Progenitor cell of endocrine pancreas (in vitro differentiated cells): ENCODE measurements at regions not wholly inside any gene's neighbourhood (a gene's known extent, or its start where the extent isn't known, plus 50 kb on each side); places are given as distances from the start of the nearest gene placed in this dataset.

Experiments used
- DNase-seq: peaks from one replicate; pipeline ENCODE4 v3.0.0; 2021; ENCODE audit warnings: low spot score; ENCODE audit not compliant: unreplicated experiment
- H3K27ac Mint-ChIP-seq: 2 replicates; pipeline ENCODE4 v1.8.0; 2021; ENCODE audit warnings: mild to moderate bottlenecking, moderate library complexity, mixed read lengths
- H3K27me3 Mint-ChIP-seq: 2 replicates; pipeline ENCODE4 v1.8.0; 2021; ENCODE audit warnings: mixed read lengths
- H3K36me3 Mint-ChIP-seq: 2 replicates; pipeline ENCODE4 v1.8.0; 2022; ENCODE audit warnings: mixed read lengths; ENCODE audit not compliant: insufficient read depth
- H3K4me1 Mint-ChIP-seq: 2 replicates; pipeline ENCODE4 v1.8.0; 2021; ENCODE audit warnings: low read depth, mixed read lengths
- H3K4me3 Mint-ChIP-seq: 2 replicates; pipeline ENCODE4 v1.8.0; 2021; ENCODE audit warnings: low read depth, mild to moderate bottlenecking, moderate library complexity, mixed read lengths
- H3K9me3 Mint-ChIP-seq: 2 replicates; pipeline ENCODE4 v1.8.0; 2021; ENCODE audit warnings: low read depth, mixed read lengths
- TF ChIP-seq, protein P1 (sequence below): fragments of 200-600 bp; sonication (generic); IDR thresholded peaks from one replicate; pipeline ENCODE4 v1.5.0; 2021; ENCODE audit warnings: antibody characterized with exemption, mild to moderate bottlenecking; ENCODE audit not compliant: unreplicated experiment

DNA sequence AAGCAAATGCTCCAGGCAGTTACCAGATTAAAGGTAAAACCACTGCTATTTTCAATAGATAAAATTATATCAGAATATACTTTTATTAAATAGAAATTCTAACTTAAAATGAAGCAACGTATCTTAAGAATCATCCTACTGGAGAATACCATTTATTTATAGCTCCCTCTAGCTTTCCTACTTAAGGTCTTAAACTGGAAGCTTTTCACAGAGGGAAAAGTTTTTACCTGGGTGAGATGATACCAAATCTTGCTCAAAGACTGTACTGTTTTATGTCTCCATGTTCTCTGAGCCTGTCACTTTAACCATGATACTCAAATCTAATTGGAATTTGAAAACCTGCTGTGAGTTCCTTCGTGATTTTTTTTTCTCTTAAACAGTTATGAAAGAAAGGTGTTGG is 291.8 kb downstream of the AASDHPPT start:
- peaks cover 7% of the 10 kb centered on the region for H3K9me3 Mint-ChIP-seq
- peaks cover 7% of the 10 kb centered on the region for H3K4me1 Mint-ChIP-seq
- H3K4me3 Mint-ChIP-seq, result no peak overlapping the region
- DNase-seq, result no peak
- no peaks in the 10 kb centered on the region for H3K27me3 Mint-ChIP-seq
- H3K27ac Mint-ChIP-seq, result no peak overlapping the region
- TF ChIP-seq, protein P1, sequence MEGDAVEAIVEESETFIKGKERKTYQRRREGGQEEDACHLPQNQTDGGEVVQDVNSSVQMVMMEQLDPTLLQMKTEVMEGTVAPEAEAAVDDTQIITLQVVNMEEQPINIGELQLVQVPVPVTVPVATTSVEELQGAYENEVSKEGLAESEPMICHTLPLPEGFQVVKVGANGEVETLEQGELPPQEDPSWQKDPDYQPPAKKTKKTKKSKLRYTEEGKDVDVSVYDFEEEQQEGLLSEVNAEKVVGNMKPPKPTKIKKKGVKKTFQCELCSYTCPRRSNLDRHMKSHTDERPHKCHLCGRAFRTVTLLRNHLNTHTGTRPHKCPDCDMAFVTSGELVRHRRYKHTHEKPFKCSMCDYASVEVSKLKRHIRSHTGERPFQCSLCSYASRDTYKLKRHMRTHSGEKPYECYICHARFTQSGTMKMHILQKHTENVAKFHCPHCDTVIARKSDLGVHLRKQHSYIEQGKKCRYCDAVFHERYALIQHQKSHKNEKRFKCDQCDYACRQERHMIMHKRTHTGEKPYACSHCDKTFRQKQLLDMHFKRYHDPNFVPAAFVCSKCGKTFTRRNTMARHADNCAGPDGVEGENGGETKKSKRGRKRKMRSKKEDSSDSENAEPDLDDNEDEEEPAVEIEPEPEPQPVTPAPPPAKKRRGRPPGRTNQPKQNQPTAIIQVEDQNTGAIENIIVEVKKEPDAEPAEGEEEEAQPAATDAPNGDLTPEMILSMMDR, result no peak
- H3K36me3 Mint-ChIP-seq, result no peaks in the 10 kb centered on the region

DNA sequence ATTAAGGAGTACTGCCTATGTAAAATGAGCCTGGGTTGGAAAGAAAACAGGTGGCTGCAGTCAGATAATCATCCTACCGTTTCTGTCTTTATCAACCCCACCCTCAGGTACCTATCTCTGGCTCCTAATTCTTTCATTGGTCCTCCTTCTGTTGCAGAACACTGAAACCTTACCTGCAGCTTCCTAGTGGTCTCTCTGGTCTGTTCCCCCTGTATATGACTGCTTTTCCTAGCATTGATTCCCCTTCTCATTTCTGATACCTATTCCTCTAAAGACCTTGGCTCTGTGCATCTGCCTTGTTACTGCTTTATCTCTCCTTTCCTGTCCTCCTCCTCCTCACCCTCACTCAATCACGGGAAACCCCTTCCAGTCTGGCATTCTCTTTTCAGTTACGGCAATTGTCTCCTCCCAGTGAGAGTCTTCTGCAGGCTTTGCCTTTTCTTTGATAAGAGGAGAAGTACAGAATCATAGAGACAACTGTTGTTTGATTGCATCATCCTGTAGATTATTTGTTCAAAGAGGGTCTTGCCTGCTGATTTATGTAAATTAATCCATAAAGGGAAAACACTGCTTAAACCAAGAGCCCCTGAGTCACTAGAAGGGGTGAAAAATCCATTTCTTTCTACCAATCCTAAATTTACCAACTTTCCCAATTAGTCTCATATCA is 301.2 kb downstream of the AASDHPPT start:
- Mint-ChIP-seq H3K9me3 (peaks cover 3% of the 10 kb centered on the region), H3K27me3 (no peaks in the 10 kb centered on the region), H3K36me3 (peaks cover 2% of the 10 kb centered on the region), H3K4me3 (no peak overlapping the region), H3K27ac (no peak overlapping the region), H3K4me1 (peaks cover 4% of the 10 kb centered on the region)
- TF ChIP-seq, protein P1, result no peak
- no peak for DNase-seq

DNA sequence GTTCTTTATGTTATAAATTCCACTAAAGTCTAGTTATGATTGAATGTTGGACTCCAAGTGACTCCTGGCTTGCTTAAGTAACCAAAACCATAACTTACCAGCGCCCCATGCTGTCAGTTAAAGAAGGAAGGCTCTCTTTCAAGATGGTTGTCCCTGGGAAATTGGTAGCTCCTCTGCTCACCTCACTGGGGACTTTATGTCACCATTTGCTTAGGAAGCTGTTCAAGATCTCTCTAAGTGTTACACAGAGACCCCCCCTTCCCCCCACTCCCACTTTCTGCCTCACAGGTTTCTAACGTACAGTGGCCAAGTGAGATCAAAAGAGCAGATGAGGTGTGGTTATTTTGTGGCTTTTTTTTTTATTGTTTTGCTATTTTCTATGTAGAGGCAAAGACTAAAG is 301.8 kb downstream of the AASDHPPT start:
- no peaks in the 10 kb centered on the region for H3K27me3 Mint-ChIP-seq
- TF ChIP-seq, protein P1, result no peak
- no peak for DNase-seq
- H3K36me3 Mint-ChIP-seq, result peaks cover 2% of the 10 kb centered on the region
- peaks cover 10% of the 10 kb centered on the region for H3K4me1 Mint-ChIP-seq
- peaks cover 3% of the 10 kb centered on the region for H3K9me3 Mint-ChIP-seq
- no peak overlapping the region for H3K4me3 Mint-ChIP-seq
- no peak overlapping the region for H3K27ac Mint-ChIP-seq

DNA sequence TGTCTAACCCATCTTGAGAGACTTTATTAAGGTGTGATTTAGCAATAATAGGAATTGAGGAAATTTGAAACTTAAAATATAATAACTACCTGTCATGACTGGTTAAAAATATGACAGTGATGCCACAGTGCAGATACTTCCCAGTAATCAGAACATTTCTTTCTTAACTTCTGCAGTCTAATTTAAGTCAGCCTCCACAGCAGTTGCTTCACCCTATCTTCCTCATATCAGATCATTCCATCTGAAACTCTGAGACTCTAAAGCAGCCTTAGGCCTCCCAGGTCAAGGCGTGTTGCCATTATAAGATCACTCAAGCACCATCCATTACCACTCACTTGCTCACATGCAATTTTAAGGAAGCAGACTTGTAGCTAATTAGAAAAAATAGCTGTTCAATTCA is 302.2 kb downstream of the AASDHPPT start:
- TF ChIP-seq, protein P1, result no peak
- H3K27me3 Mint-ChIP-seq, result no peaks in the 10 kb centered on the region
- H3K27ac Mint-ChIP-seq, result no peak overlapping the region
- no peak for DNase-seq
- peaks cover 3% of the 10 kb centered on the region for H3K9me3 Mint-ChIP-seq
- no peak overlapping the region for H3K4me3 Mint-ChIP-seq
- peaks cover 11% of the 10 kb centered on the region for H3K4me1 Mint-ChIP-seq
- H3K36me3 Mint-ChIP-seq, result peaks cover 2% of the 10 kb centered on the region

DNA sequence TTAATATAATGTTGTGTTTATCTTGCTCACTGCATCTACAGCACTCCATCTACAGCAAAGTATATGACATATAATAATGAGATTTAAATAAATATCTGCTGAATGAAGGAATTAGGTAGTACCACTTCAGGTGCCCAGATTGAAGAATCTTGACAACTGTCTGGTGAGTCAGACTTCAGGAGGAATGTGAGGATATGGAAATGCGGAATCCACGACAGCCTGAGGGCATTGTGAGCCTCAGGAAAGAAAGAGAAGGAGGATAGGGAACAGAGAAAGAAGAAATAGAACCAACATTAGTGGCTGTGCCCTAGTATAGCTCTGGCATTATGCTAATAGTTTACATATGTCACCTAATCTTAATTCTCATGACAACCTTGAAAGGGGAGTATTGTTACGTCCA is 304.4 kb downstream of the AASDHPPT start:
- H3K27me3 Mint-ChIP-seq, result no peaks in the 10 kb centered on the region
- peaks cover 11% of the 10 kb centered on the region for H3K4me1 Mint-ChIP-seq
- TF ChIP-seq, protein P1, result no peak
- no peak for DNase-seq
- no peak overlapping the region for H3K4me3 Mint-ChIP-seq
- peaks cover 6% of the 10 kb centered on the region for H3K9me3 Mint-ChIP-seq
- peaks cover under 1% of the 10 kb centered on the region for H3K36me3 Mint-ChIP-seq
- no peak overlapping the region for H3K27ac Mint-ChIP-seq
